Left ventricle myocardium inferior (tissue), 1 donor: ENCODE measurements at regions not wholly inside any gene's neighbourhood (a gene's known extent, or its start where the extent isn't known, plus 50 kb on each side); places are given as distances from the start of the nearest gene placed in this dataset.

Source experiments
- DNase-seq: peaks from one replicate; pipeline ENCODE4 v3.0.0-alpha.2; 2020
- H3K27ac ChIP-seq: fragments of 200-600 bp; replicated peaks from 2 replicates; pipeline ENCODE4 v1.8.0; 2021
- H3K27me3 ChIP-seq: fragments of 200-600 bp; 2 replicates; pipeline ENCODE4 v1.8.0; 2021; ENCODE audit warnings: low read depth
- H3K36me3 ChIP-seq: fragments of 200-600 bp; 2 replicates; pipeline ENCODE4 v1.8.0; 2021
- H3K4me1 ChIP-seq: fragments of 200-600 bp; 2 replicates; pipeline ENCODE4 v1.8.0; 2021
- H3K4me3 ChIP-seq: fragments of 200-600 bp; 2 replicates; pipeline ENCODE4 v1.8.0; 2021; ENCODE audit warnings: mild to moderate bottlenecking, moderate library complexity
- H3K9me3 ChIP-seq: fragments of 200-600 bp; replicated peaks from 2 replicates; pipeline ENCODE4 v1.8.0; 2021
- intact Hi-C: fragments of 100-400 bp; cut with micrococcal nuclease; formaldehyde crosslinking; loops from one replicate; pipeline ENCODE4 v1.11.0; 2022
- TF ChIP-seq, protein P1 (sequence below): fragments of 200-600 bp; IDR thresholded peaks from 2 replicates; pipeline ENCODE4 v1.8.0; 2021; ENCODE audit warnings: antibody characterized with exemption, mild to moderate bottlenecking, borderline replicate concordance
- donor health status: DM: no; HTN: yes; CAD: no; lungs with severe emphysema.

DNA sequence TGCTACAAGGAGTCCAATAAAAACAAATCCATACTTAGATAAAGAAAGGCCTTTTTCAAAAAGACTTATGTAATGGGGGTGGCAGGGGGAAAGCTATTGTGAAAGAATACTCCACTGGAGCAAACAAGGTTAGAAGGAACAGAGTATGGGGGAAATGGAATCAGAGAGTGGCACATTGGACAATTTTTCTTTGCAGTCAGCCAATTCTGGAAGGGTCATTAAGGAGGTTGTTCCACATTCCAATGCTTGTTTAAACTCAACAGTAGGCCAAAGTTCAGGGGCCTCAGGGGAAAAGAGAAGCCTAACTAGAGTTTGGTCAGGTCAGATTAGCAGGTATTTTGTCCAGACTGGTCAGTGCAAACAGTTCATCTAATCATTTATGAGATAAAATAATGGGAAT lies 105.2 kb upstream of the RESF1 start:
- Histone ChIP-seq H3K36me3 (no peaks in the 10 kb centered on the region), H3K9me3 (peaks cover 32% of the 10 kb centered on the region), H3K27ac (no peak overlapping the region), H3K4me3 (no peak overlapping the region), H3K4me1 (peaks cover 5% of the 10 kb centered on the region), H3K27me3 (no peaks in the 10 kb centered on the region)
- TF ChIP-seq, protein P1, sequence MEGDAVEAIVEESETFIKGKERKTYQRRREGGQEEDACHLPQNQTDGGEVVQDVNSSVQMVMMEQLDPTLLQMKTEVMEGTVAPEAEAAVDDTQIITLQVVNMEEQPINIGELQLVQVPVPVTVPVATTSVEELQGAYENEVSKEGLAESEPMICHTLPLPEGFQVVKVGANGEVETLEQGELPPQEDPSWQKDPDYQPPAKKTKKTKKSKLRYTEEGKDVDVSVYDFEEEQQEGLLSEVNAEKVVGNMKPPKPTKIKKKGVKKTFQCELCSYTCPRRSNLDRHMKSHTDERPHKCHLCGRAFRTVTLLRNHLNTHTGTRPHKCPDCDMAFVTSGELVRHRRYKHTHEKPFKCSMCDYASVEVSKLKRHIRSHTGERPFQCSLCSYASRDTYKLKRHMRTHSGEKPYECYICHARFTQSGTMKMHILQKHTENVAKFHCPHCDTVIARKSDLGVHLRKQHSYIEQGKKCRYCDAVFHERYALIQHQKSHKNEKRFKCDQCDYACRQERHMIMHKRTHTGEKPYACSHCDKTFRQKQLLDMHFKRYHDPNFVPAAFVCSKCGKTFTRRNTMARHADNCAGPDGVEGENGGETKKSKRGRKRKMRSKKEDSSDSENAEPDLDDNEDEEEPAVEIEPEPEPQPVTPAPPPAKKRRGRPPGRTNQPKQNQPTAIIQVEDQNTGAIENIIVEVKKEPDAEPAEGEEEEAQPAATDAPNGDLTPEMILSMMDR, result no peak
- DNase-seq, result no peak
- intact Hi-C loops, result no loop called here

DNA sequence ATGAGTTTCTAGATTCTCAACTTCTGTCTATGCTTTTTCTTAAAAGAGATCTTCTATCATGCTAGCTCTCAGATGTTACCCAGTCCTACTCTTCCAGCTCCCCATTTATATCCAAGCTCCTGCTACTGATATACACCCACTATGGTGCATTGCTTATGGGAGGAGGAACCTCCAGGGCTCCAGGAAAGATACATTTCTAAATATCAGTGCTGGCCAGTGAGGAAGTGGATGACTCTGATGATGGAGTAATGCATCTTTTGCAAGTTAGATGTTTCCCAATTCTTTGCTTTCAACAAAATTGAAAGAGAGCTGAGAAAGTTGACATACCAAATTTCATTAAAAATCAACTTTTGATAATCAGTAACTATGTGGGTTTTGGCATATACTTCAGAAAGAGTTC lies 105.7 kb upstream of the RESF1 start:
- H3K4me3 ChIP-seq, result no peak overlapping the region
- intact Hi-C loops, result no loop called here
- DNase-seq, result no peak
- TF ChIP-seq, protein P1, result no peak
- H3K4me1 ChIP-seq, result peaks cover 5% of the 10 kb centered on the region
- H3K27me3 ChIP-seq, result no peaks in the 10 kb centered on the region
- no peak overlapping the region for H3K27ac ChIP-seq
- peaks cover 36% of the 10 kb centered on the region for H3K9me3 ChIP-seq
- H3K36me3 ChIP-seq, result no peaks in the 10 kb centered on the region

DNA sequence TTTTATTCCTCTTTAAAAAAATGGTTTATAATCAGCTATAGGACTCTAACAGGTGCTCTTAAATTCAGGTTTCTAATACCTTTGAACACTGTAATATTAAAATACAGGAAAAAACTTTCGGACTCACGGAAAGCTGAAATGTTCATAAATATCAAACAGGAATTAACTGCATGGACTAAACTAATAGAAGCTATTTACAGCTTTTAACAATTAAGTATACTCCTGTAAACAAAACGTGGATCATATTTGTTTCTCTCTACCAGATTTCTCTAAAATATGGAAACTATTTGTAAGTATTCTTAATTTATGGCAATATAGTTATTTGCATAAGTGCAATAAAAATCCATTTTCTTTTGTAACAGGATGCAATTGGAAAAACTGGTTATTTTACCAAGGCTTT lies 108.9 kb upstream of the RESF1 start:
- Histone ChIP-seq H3K4me1 (peaks cover 5% of the 10 kb centered on the region), H3K4me3 (no peak overlapping the region), H3K9me3 (peaks cover 49% of the 10 kb centered on the region), H3K36me3 (no peaks in the 10 kb centered on the region), H3K27me3 (no peaks in the 10 kb centered on the region), H3K27ac (no peak overlapping the region)
- DNase-seq, result no peak
- TF ChIP-seq, protein P1, result no peak
- intact Hi-C loops, result no loop called here

DNA sequence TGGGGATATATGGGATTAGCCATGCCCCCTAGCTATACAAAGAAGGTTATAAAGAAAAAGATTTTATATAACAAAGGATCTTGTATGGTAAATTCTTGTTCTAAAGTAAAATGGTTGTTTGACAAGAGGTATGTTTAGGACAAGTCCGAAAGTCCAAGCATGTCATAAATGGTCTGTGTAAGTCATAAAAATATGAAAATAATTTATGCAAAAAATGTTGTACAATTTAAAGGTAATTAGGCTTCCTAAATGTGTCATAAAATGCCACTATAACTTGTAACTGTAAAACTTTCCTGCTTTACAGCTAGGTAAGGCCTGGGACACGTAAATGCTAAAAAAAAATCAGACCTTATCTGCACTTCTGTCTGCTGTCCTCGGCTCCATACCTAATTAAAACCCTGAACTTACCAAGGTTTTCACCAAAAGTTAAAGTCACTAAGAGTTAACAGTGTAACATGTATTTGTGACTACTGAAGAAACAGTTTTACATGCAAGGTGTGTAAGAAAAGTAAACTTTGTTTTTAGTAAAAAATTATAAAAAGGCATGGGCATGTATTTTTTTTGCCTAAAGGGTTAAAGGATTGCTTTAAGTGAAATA lies 110.0 kb upstream of the RESF1 start:
- no peak for DNase-seq
- H3K36me3 ChIP-seq, result no peaks in the 10 kb centered on the region
- intact Hi-C loops, result no loop called here

DNA sequence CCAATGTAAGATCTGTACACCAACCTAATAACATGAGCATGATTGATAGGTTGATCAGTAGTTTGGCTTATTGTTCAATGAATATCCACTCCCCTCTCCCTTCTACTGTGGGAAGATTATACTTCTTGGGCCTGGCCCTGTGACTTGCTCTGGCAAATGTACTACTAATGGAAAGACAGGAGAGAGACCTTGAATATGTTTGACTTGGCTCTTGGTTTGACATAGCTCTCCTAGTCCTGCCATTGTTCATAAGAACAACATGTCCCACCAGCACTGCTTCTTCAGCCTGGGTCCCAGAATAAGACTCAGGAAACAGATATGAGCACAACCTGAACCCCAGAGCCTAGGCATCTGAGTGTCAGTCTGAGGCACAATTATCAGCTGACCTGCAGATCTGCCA lies 112.8 kb upstream of the RESF1 start:
- Histone ChIP-seq H3K36me3 (no peaks in the 10 kb centered on the region), H3K9me3 (peaks cover 41% of the 10 kb centered on the region), H3K4me1 (no peaks in the 10 kb centered on the region), H3K4me3 (no peak overlapping the region), H3K27me3 (no peaks in the 10 kb centered on the region), H3K27ac (no peak overlapping the region)
- TF ChIP-seq, protein P1, result no peak
- no peak for DNase-seq
- intact Hi-C loops, result no loop called here

More for the DNA sequence above, 110.0 kb upstream of the RESF1 start:
- H3K27ac ChIP-seq, result no peak overlapping the region
- no peak overlapping the region for H3K4me3 ChIP-seq
- peaks cover 5% of the 10 kb centered on the region for H3K4me1 ChIP-seq
- H3K9me3 ChIP-seq, result peaks cover 49% of the 10 kb centered on the region
- no peaks in the 10 kb centered on the region for H3K27me3 ChIP-seq
- TF ChIP-seq, protein P1, result no peak
